ENCODE measurements at regions not wholly inside any gene's neighbourhood (a gene's known extent, or its start where the extent isn't known, plus 50 kb on each side); places are given as distances from the start of the nearest gene placed in this dataset.

- no peak for TF ChIP-seq CTCF (optimal IDR thresholded peaks at IDR 0.05 in 1 of 3, IDR thresholded peaks at IDR 0.05 in 1 of 3, conservative IDR thresholded peaks at IDR 0.05 in 1 of 3; ENCODE audit: extremely low read depth in 1 of 3, insufficient read depth in 2 of 3, low read length in 3 of 3)
- no peak for TF ChIP-seq EZH2 (IDR thresholded peaks at IDR 0.05; ENCODE audit: low read length)
Measured at GRCh38 chr18:5608846-5609245, 65.0 kb upstream of the EPB41L3 start.

All from keratinocyte (primary cell).